H1 (cell line): ENCODE measurements at regions not wholly inside any gene's neighbourhood (a gene's known extent, or its start where the extent isn't known, plus 50 kb on each side); places are given as distances from the start of the nearest gene placed in this dataset.

Experiments
- CTCF ChIA-PET: fragments of 300-600 bp; sonication (Branson Sonifier 250); formaldehyde crosslinking; loops from one replicate; lab custom pipeline; 2021; ENCODE audit not compliant: partially characterized antibody; lab: Charles Lee
- POLR2A ChIA-PET: fragments of 300-600 bp; sonication (Branson Sonifier 250); formaldehyde crosslinking; loops from one replicate; lab custom pipeline; 2021; ENCODE audit warnings: inconsistent platforms; ENCODE audit not compliant: partially characterized antibody; lab: Charles Lee
- DNase-seq, 2 experiments: peaks; one replicate each; pipeline versions ENCODE4 v3.0.0 to v3.0.0-alpha.2; 2010 to 2022; ENCODE audit warnings: low spot score in 2 of 2, low read depth in 1 of 2, mixed read lengths in 1 of 2
- FAIRE-seq: peaks from 2 replicates; lab custom pipeline; 2011; peaks lifted over from hg19 to GRCh38; lab: Jason Lieb, UNC
- H2AFZ ChIP-seq: 2 replicates; pipeline ENCODE4 v1.8.1; 2012; ENCODE audit warnings: low read length, inconsistent platforms
- H2AK5ac ChIP-seq: 2 replicates; pipeline ENCODE4 v1.6.1; 2013; ENCODE audit warnings: low read depth, low read length
- H2BK120ac ChIP-seq: replicated peaks from 2 replicates; pipeline ENCODE3; 2013; ENCODE audit warnings: low read depth, low read length, inconsistent platforms
- H2BK12ac ChIP-seq: 2 replicates; pipeline ENCODE4 v1.6.1; 2013; ENCODE audit warnings: low read depth, low read length
- H2BK15ac ChIP-seq: 2 replicates; pipeline ENCODE4 v1.6.1; 2013; ENCODE audit warnings: low read length
- H2BK20ac ChIP-seq: 2 replicates; pipeline ENCODE4 v1.6.1; 2013; ENCODE audit warnings: low read length
- H2BK5ac ChIP-seq: 2 replicates; pipeline ENCODE4 v1.6.1; 2013; ENCODE audit warnings: low read depth, low read length
- H3K14ac ChIP-seq: 2 replicates; pipeline ENCODE4 v1.6.1; 2013; ENCODE audit warnings: inconsistent platforms; ENCODE audit not compliant: insufficient read length
- H3K18ac ChIP-seq: 2 replicates; pipeline ENCODE4 v1.6.1; 2013; ENCODE audit warnings: low read length; ENCODE audit errors: extremely low read depth
- H3K23ac ChIP-seq: 2 replicates; pipeline ENCODE4 v1.6.1; 2013; ENCODE audit warnings: inconsistent platforms; ENCODE audit not compliant: insufficient read length
- H3K23me2 ChIP-seq: 2 replicates; pipeline ENCODE4 v1.6.1; 2013; ENCODE audit warnings: low read depth, low read length
- H3K27ac ChIP-seq: 2 replicates; pipeline ENCODE4 v1.6.1; 2011; ENCODE audit warnings: low read depth, low read length, inconsistent platforms
- H3K27me3 ChIP-seq, 4 experiments: replicated peaks in 1 of 4; 1 replicate in 1 of 4; 2 replicates in 3 of 4; pipeline versions ENCODE4 v1.6.1 to v1.8.1; 2011 to 2013; ENCODE audit warnings: low read length in 3 of 4, mild to moderate bottlenecking in 3 of 4, inconsistent platforms in 2 of 4, mixed read lengths in 2 of 4, moderate library complexity in 1 of 4; ENCODE audit not compliant: control insufficient read depth in 3 of 4, insufficient read depth in 3 of 4; ENCODE audit errors: extremely low read depth in 1 of 4
- H3K36me3 ChIP-seq, 4 experiments: 2 replicates each; pipeline versions ENCODE4 v1.6.1 to v1.8.1; 2011 to 2013; ENCODE audit warnings: mild to moderate bottlenecking in 4 of 4, low read length in 3 of 4, moderate library complexity in 2 of 4, control low read depth in 1 of 4, inconsistent platforms in 1 of 4; ENCODE audit not compliant: insufficient read depth in 4 of 4, control insufficient read depth in 2 of 4
- H3K4ac ChIP-seq: replicated peaks from 2 replicates; pipeline ENCODE3; 2013; ENCODE audit warnings: low read length, low read depth, mixed read lengths, inconsistent platforms; ENCODE audit not compliant: insufficient read length
- H3K4me1 ChIP-seq, 4 experiments: replicated peaks in 1 of 4; 1 replicate in 1 of 4; 2 replicates in 3 of 4; pipeline versions ENCODE4 v1.6.1 to v1.8.1; 2011 to 2013; ENCODE audit warnings: low read length in 3 of 4, inconsistent platforms in 2 of 4, mixed read lengths in 1 of 4; ENCODE audit not compliant: insufficient read depth in 4 of 4, control insufficient read depth in 3 of 4
- H3K4me2 ChIP-seq, 2 experiments: 2 replicates each; pipeline versions ENCODE4 v1.6.1 to v1.8.1; 2011 to 2013; ENCODE audit warnings: low read depth in 2 of 2, low read length in 2 of 2, control low read depth in 1 of 2, inconsistent platforms in 1 of 2, mild to moderate bottlenecking in 1 of 2; ENCODE audit not compliant: insufficient read depth in 1 of 2
- H3K4me3 ChIP-seq, 4 experiments: fragments of 200-600, 300-600 bp in 1 of 4; sonication (generic), shearing (Covaris generic), sonication (Bioruptor Twin) in 1 of 4; 2 replicates each; pipeline versions ENCODE4 v1.5.1 to v1.8.1; 2011 to 2016; ENCODE audit warnings: low read length in 4 of 4, low read depth in 3 of 4, control low read depth in 2 of 4, inconsistent platforms in 2 of 4, mild to moderate bottlenecking in 2 of 4, mixed read lengths in 1 of 4, moderate library complexity in 1 of 4; ENCODE audit not compliant: insufficient read depth in 2 of 4; ENCODE audit errors: extremely low read depth in 1 of 4
- H3K56ac ChIP-seq: replicated peaks from 2 replicates; pipeline ENCODE3; 2013; ENCODE audit warnings: low read depth, mild to moderate bottlenecking, mixed read lengths, low read length, inconsistent platforms; ENCODE audit not compliant: insufficient read length
- H3K79me1 ChIP-seq: 2 replicates; pipeline ENCODE4 v1.6.1; 2013; ENCODE audit warnings: low read depth, low read length, control low read depth
- H3K79me2 ChIP-seq, 2 experiments: 2 replicates each; pipeline versions ENCODE4 v1.6.1 to v1.8.1; 2012 to 2013; ENCODE audit warnings: low read length in 2 of 2, mild to moderate bottlenecking in 2 of 2, inconsistent platforms in 1 of 2; ENCODE audit not compliant: insufficient read depth in 2 of 2, control insufficient read depth in 1 of 2
- H3K9ac ChIP-seq, 4 experiments: replicated peaks in 1 of 4; 1 replicate in 1 of 4; 2 replicates in 3 of 4; pipeline versions ENCODE4 v1.6.1 to v1.8.1; 2011 to 2013; ENCODE audit warnings: low read depth in 3 of 4, low read length in 3 of 4, control low read depth in 2 of 4, mild to moderate bottlenecking in 2 of 4, moderate library complexity in 2 of 4, inconsistent platforms in 1 of 4; ENCODE audit errors: extremely low read depth in 1 of 4
- H3K9me3 ChIP-seq, 2 experiments: 2 replicates each; pipeline versions ENCODE4 v1.6.1 to v1.8.1; 2012 to 2013; ENCODE audit warnings: mild to moderate bottlenecking in 2 of 2, moderate library complexity in 2 of 2, control low read depth in 1 of 2, inconsistent platforms in 1 of 2, low read depth in 1 of 2, low read length in 1 of 2, mixed read lengths in 1 of 2; ENCODE audit not compliant: insufficient read depth in 2 of 2
- H4K20me1 ChIP-seq, 2 experiments: replicated peaks in 1 of 2; 2 replicates each; pipeline versions ENCODE3 to v1.8.1; 2011 to 2013; ENCODE audit warnings: inconsistent platforms in 2 of 2, low read length in 2 of 2, mild to moderate bottlenecking in 1 of 2; ENCODE audit not compliant: insufficient read depth in 2 of 2, control insufficient read depth in 1 of 2
- H4K5ac ChIP-seq: 2 replicates; pipeline ENCODE4 v1.6.1; 2013; ENCODE audit warnings: low read length, low read depth, mixed read lengths, inconsistent platforms; ENCODE audit not compliant: insufficient read length
- H4K8ac ChIP-seq: 2 replicates; pipeline ENCODE4 v1.8.0; 2013; ENCODE audit warnings: mild to moderate bottlenecking, moderate library complexity, low read length, inconsistent platforms; ENCODE audit not compliant: insufficient read depth; ENCODE audit errors: extremely low read depth
- H4K91ac ChIP-seq: replicated peaks from 2 replicates; pipeline ENCODE3; 2013; ENCODE audit warnings: low read length, mixed read lengths, inconsistent platforms; ENCODE audit not compliant: insufficient read length
- ATF3 ChIP-seq: IDR thresholded peaks from 2 replicates; pipeline ENCODE4 v1.6.1; 2011; ENCODE audit warnings: low read depth, mild to moderate bottlenecking, low read length; ENCODE audit not compliant: insufficient read depth
- HDAC6 ChIP-seq: IDR thresholded peaks from one replicate; pipeline ENCODE4 v1.7.1; 2012; ENCODE audit warnings: low read depth, mild to moderate bottlenecking, inconsistent platforms, low read length, moderate library complexity
- SIRT6 ChIP-seq: IDR thresholded peaks from one replicate; pipeline ENCODE4 v1.7.1; 2012; ENCODE audit warnings: low read length, inconsistent platforms
- YY1 ChIP-seq: IDR thresholded peaks from 2 replicates; pipeline ENCODE4 v1.6.1; 2011; ENCODE audit warnings: low read depth, mild to moderate bottlenecking, low read length
- WGBS, 2 experiments: shearing (Covaris generic) in 1 of 2; methylation state at CpG; one replicate each; pipeline versions ENCODE4 v1.1.6 to v1.1.7; 2013 to 2015; ENCODE audit warnings: low lambda C conversion rate in 2 of 2, mixed read lengths in 2 of 2, inconsistent platforms in 1 of 2, low coverage in 1 of 2, missing lambda C conversion rate in 1 of 2; ENCODE audit not compliant: insufficient replicate concordance in 2 of 2, insufficient coverage in 1 of 2, insufficient read length in 1 of 2; ENCODE audit errors: extremely low coverage in 1 of 2, missing lambda C conversion rate in 1 of 2; 5-methylcytosine and 5-hydroxymethylcytosine counted together

- no peak overlapping the region for H2BK5ac ChIP-seq
- H3K27me3 ChIP-seq = no peaks in the 10 kb centered on the region
- peaks cover 0 to 5% (median 1%) of the 10 kb centered on the region in 4 experiments; a peak in 2 of 7 replicates for H3K4me1 ChIP-seq
- no peaks in the 10 kb centered on the region for H3K23me2 ChIP-seq
- no peak overlapping the region for H3K56ac ChIP-seq
- FAIRE-seq (no peak), DNase-seq (peak in 1 of 2 experiments; percentile 40)
- H3K4me2 ChIP-seq = no peak overlapping the region
- no peak overlapping the region for H3K14ac ChIP-seq
- POLR2A ChIA-PET = interaction anchor here (1.0 to 2.2 kb wide), 10 partner anchors 12 to 341 kb away, joined by 3 to 10 read pairs (median 4); partner anchors contain the start of gene VEGFA
- H2AFZ ChIP-seq = no peak overlapping the region
- H4K20me1 ChIP-seq = no peaks in the 10 kb centered on the region
- no peak overlapping the region for H3K27ac ChIP-seq
- H3K9me3 ChIP-seq = no peaks in the 10 kb centered on the region
- peak overlapping the region; percentile 61 for H4K91ac ChIP-seq
- H3K23ac ChIP-seq = no peak overlapping the region
- peak overlapping the region; percentile 48; the same call in 1 of the 2 replicates for H2BK20ac ChIP-seq
- peak overlapping the region; percentile 47; the same call in 1 of the 2 replicates for H4K8ac ChIP-seq
- H2BK120ac ChIP-seq = no peak overlapping the region
- no peaks in the 10 kb centered on the region for H3K79me1 ChIP-seq
- H3K4ac ChIP-seq = no peak overlapping the region
- 86% methylated on average over 12 of the region's 12 CpGs; no CpG with 5 or more reads in 1 of the 2 experiments for WGBS, 2 experiments
- H3K4me3 ChIP-seq = no peak overlapping the region
- H2BK12ac ChIP-seq = peak overlapping the region; percentile 44; the same call in 1 of the 2 replicates
- CTCF ChIA-PET = interaction anchor here (0.5 to 13.3 kb wide), 66 partner anchors 9 to 1345 kb away, joined by 3 to 142 read pairs (median 4); partner anchors contain the start of gene VEGFA
- no peak overlapping the region for H3K9ac ChIP-seq
- no peaks in the 10 kb centered on the region for H3K36me3 ChIP-seq
- peak overlapping the region; percentile 61; the same call in 1 of the 2 replicates for H2BK15ac ChIP-seq
- no peak overlapping the region; the same call in 1 of the 2 replicates for H3K18ac ChIP-seq
- H2AK5ac ChIP-seq = no peak overlapping the region
- no peaks in the 10 kb centered on the region for H3K79me2 ChIP-seq
- no peak overlapping the region for H4K5ac ChIP-seq
- no peak for TF ChIP-seq YY1
- TF ChIP-seq SIRT6 = no peak
- TF ChIP-seq ATF3 = no peak
- no peak for TF ChIP-seq HDAC6
Observed at GRCh38 chr6:43954311-43955131, 172.7 kb downstream of the MRPL14 start.
